Right lobe of liver (tissue), 4 donors: ENCODE measurements at regions not wholly inside any gene's neighbourhood (a gene's known extent, or its start where the extent isn't known, plus 50 kb on each side); places are given as distances from the start of the nearest gene placed in this dataset.

ENCODE experiments used
- POLR2A ChIP-seq: fragments of 450-650 bp; IDR thresholded peaks from one replicate; pipeline ENCODE4 v1.6.1; 2017; ENCODE audit warnings: antibody characterized with exemption, mild to moderate bottlenecking
- TF ChIP-seq, protein P1 (sequence below), 4 donors: fragments of 200-600 bp in 3 of 4; fragments of 450-650 bp in 1 of 4; IDR thresholded peaks; one replicate each; pipeline versions ENCODE4 v1.5.1 to v1.8.0; 2016 to 2022; ENCODE audit warnings: antibody characterized with exemption in 4 of 4, mild to moderate bottlenecking in 2 of 4
- donor health status: DM: no; HTN: no; CAD: no.
- donor health status: DM: no; HTN: no; CAD: no.
- donor health status: DM: no; HTN: yes; CAD: no.

- TF ChIP-seq, protein P1, sequence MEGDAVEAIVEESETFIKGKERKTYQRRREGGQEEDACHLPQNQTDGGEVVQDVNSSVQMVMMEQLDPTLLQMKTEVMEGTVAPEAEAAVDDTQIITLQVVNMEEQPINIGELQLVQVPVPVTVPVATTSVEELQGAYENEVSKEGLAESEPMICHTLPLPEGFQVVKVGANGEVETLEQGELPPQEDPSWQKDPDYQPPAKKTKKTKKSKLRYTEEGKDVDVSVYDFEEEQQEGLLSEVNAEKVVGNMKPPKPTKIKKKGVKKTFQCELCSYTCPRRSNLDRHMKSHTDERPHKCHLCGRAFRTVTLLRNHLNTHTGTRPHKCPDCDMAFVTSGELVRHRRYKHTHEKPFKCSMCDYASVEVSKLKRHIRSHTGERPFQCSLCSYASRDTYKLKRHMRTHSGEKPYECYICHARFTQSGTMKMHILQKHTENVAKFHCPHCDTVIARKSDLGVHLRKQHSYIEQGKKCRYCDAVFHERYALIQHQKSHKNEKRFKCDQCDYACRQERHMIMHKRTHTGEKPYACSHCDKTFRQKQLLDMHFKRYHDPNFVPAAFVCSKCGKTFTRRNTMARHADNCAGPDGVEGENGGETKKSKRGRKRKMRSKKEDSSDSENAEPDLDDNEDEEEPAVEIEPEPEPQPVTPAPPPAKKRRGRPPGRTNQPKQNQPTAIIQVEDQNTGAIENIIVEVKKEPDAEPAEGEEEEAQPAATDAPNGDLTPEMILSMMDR (IDR thresholded peaks at IDR 0.05) = no peak
- no peak for TF ChIP-seq POLR2A
Observed at GRCh38 chr9:102434545-102434944, 560.6 kb upstream of the CYLC2 start.
